Liver (tissue), 3 donors: ENCODE measurements at regions not wholly inside any gene's neighbourhood (a gene's known extent, or its start where the extent isn't known, plus 50 kb on each side); places are given as distances from the start of the nearest gene placed in this dataset.

Source experiments
- ATF3 ChIP-seq: IDR thresholded peaks from 2 replicates; pipeline ENCODE4 v1.6.1; 2016; ENCODE audit warnings: antibody characterized with exemption
- EGR1 ChIP-seq, 2 donors: IDR thresholded peaks; 2 replicates each; pipeline ENCODE4 v1.6.1; 2016 to 2018; ENCODE audit warnings: antibody characterized with exemption in 2 of 2, low read depth in 2 of 2
- FOXA1 ChIP-seq: IDR thresholded peaks from 2 replicates; pipeline ENCODE4 v1.6.1; 2016; ENCODE audit warnings: antibody characterized with exemption
- JUND ChIP-seq, 2 donors: IDR thresholded peaks; 2 replicates each; pipeline ENCODE4 v1.6.1; 2016; ENCODE audit warnings: antibody characterized with exemption in 2 of 2
- NR2F2 ChIP-seq: IDR thresholded peaks from 2 replicates; pipeline ENCODE4 v1.6.1; 2016; ENCODE audit warnings: antibody characterized with exemption
- RAD21 ChIP-seq, 2 donors: IDR thresholded peaks; 2 replicates each; pipeline ENCODE4 v1.6.1; 2016; ENCODE audit warnings: antibody characterized with exemption in 2 of 2, mild to moderate bottlenecking in 2 of 2
- REST ChIP-seq: IDR thresholded peaks from 2 replicates; pipeline ENCODE4 v1.6.1; 2016; ENCODE audit warnings: antibody characterized with exemption, mild to moderate bottlenecking
- TAF1 ChIP-seq: conservative IDR thresholded peaks from 2 replicates; pipeline ENCODE4 v1.6.1; 2016; ENCODE audit warnings: antibody characterized with exemption, mild to moderate bottlenecking
- YY1 ChIP-seq: IDR thresholded peaks from 2 replicates; pipeline ENCODE4 v1.6.1; 2016; ENCODE audit warnings: antibody characterized with exemption, mild to moderate bottlenecking
- TF ChIP-seq, protein P1 (sequence below): fragments of 150-350 bp; IDR thresholded peaks from 2 replicates; pipeline ENCODE4 v1.5.1; 2017; ENCODE audit warnings: improper control_type of control experiment, low read depth, low read length; ENCODE audit not compliant: missing input control
- TF ChIP-seq, protein P2 (sequence below): IDR thresholded peaks from 2 replicates; pipeline ENCODE4 v1.6.1; 2016; ENCODE audit warnings: antibody characterized with exemption
- donor health status: healthy.
- donor health status: healthy.

DNA sequence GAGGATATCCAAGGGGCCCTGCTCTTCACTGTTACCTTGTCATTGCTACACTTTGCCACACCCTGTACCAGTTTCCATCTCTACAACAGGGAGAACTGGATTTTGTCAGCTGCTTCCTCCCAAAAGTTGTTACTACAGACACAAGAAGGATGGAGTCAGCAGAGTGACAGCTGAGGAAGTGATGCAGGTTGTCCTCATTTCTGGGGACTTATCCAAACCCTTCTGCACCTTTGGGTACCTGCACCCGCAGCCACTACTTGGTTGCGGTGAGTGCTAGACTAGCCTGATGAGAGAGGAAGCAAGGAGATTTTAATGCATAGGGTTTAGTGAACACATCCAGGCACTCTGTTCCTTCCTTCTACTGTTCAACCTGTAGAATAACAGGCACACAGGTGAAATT lies 281.0 kb downstream of the RPS24 start:
- TF ChIP-seq NR2F2 (no peak), TAF1 (no peak), JUND (IDR thresholded peaks at IDR 0.05) (no peak), REST (no peak), FOXA1 (no peak), ATF3 (no peak), RAD21 (IDR thresholded peaks at IDR 0.05) (no peak), EGR1 (IDR thresholded peaks at IDR 0.05; ENCODE audit: low read depth in 2 of 2) (no peak), YY1 (no peak)
- TF ChIP-seq, protein P1, sequence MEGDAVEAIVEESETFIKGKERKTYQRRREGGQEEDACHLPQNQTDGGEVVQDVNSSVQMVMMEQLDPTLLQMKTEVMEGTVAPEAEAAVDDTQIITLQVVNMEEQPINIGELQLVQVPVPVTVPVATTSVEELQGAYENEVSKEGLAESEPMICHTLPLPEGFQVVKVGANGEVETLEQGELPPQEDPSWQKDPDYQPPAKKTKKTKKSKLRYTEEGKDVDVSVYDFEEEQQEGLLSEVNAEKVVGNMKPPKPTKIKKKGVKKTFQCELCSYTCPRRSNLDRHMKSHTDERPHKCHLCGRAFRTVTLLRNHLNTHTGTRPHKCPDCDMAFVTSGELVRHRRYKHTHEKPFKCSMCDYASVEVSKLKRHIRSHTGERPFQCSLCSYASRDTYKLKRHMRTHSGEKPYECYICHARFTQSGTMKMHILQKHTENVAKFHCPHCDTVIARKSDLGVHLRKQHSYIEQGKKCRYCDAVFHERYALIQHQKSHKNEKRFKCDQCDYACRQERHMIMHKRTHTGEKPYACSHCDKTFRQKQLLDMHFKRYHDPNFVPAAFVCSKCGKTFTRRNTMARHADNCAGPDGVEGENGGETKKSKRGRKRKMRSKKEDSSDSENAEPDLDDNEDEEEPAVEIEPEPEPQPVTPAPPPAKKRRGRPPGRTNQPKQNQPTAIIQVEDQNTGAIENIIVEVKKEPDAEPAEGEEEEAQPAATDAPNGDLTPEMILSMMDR = no peak
- TF ChIP-seq, protein P2, sequence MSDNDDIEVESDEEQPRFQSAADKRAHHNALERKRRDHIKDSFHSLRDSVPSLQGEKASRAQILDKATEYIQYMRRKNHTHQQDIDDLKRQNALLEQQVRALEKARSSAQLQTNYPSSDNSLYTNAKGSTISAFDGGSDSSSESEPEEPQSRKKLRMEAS = no peak
